Stomach (tissue), 4 donors: ENCODE measurements at regions not wholly inside any gene's neighbourhood (a gene's known extent, or its start where the extent isn't known, plus 50 kb on each side); places are given as distances from the start of the nearest gene placed in this dataset.

ENCODE experiments used
- POLR2AphosphoS5 ChIP-seq, 3 donors: sonication (generic); formaldehyde crosslinking; IDR thresholded peaks; one replicate each; pipeline ENCODE4 v1.6.1; 2016; ENCODE audit warnings: antibody characterized with exemption in 3 of 3
- TF ChIP-seq, protein P1 (sequence below), 7 experiments: fragments of 450-650 bp in 4 of 7; fragments of 200-600 bp in 3 of 7; sonication (generic) in 3 of 7; IDR thresholded peaks; one replicate each; pipeline ENCODE4 v1.5.1; 2016 to 2019; ENCODE audit warnings: antibody characterized with exemption in 7 of 7, control low read depth in 2 of 7, mild to moderate bottlenecking in 1 of 7

DNA sequence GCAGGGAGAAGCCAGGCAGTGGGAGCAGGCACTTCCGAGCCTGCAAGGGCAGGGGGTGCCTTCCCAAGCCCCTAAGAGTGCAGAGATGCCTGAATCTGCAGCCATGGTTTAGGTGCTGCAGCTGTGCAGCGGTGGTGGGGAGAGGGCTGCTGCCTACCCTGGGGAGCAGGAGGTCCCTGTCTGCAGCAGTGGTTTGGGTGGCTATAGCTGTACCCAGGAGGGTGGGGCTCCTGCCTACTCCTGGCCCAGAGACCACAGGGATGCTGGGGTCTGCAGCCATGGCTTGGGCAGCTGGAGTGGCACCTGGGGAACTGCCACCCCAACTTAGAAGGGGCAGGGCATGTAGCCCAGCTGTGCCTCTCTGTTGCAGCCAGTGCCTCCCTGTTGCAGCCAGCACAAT, 488.1 kb upstream of the THBS1 start:
- TF ChIP-seq, protein P1, sequence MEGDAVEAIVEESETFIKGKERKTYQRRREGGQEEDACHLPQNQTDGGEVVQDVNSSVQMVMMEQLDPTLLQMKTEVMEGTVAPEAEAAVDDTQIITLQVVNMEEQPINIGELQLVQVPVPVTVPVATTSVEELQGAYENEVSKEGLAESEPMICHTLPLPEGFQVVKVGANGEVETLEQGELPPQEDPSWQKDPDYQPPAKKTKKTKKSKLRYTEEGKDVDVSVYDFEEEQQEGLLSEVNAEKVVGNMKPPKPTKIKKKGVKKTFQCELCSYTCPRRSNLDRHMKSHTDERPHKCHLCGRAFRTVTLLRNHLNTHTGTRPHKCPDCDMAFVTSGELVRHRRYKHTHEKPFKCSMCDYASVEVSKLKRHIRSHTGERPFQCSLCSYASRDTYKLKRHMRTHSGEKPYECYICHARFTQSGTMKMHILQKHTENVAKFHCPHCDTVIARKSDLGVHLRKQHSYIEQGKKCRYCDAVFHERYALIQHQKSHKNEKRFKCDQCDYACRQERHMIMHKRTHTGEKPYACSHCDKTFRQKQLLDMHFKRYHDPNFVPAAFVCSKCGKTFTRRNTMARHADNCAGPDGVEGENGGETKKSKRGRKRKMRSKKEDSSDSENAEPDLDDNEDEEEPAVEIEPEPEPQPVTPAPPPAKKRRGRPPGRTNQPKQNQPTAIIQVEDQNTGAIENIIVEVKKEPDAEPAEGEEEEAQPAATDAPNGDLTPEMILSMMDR (IDR thresholded peaks at IDR 0.05), result no peak
- no peak for TF ChIP-seq POLR2AphosphoS5 (IDR thresholded peaks at IDR 0.05)
